ENCODE measurements at regions not wholly inside any gene's neighbourhood (a gene's known extent, or its start where the extent isn't known, plus 50 kb on each side); places are given as distances from the start of the nearest gene placed in this dataset.

GRCh38 chr5:98243972-98244371 lies 529.5 kb upstream of the RGMB start:
- no peak for TF ChIP-seq ZNF529 (tag by site-specific recombination; IDR thresholded peaks at IDR 0.05; ENCODE audit: insufficient replicate concordance)
- no peak for TF ChIP-seq ZNF501 (tag by site-specific recombination; IDR thresholded peaks at IDR 0.05)
